ENCODE measurements at regions not wholly inside any gene's neighbourhood (a gene's known extent, or its start where the extent isn't known, plus 50 kb on each side); places are given as distances from the start of the nearest gene placed in this dataset.

DNA sequence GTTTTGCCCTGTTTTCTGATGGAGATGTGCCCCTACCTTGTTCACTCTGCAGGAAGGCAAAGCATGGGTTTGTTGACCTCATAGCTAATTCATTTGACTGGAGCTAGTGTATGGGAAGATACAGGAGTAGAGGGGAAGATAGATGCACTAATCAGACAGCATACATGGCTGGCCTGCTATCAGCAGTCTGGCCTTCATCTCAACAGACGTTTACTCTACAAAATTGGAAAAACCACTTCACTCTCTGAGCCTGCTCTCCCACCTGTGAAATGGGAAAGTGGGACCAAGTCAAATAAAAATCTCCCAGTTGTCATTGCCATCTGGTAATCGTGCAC lies 235.2 kb upstream of the RAB4A start:
- DNase-seq, result no peak

DNA sequence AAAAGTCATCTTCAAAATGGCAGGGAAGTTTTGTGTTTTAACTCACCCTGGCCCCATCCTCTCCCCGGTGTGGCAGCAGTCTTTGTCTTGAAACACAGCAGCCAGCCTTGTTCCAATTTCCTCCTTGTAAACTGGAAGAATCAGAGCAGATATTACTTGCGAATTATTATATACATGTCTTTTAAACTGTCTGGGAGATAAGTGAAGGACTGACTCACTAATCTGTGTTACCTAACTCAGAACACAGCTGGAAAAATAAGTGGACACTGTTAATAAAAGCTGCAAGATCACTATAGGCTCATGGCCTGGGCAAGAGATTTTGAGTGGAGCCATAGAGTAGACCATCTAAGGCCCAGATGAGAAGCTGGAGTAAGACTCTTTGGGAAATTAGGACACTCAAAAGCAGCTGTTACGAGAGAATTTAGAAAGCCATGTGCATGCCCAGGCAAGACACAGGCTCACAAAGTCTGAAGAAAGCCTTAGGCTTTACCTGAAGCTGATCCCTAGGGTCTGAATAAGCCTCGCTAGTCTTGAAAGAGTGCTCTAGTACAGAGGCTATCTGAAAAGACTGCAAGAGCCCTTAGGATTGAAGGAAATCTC lies 233.0 kb upstream of the RAB4A start:
- no peak for DNase-seq

DNA sequence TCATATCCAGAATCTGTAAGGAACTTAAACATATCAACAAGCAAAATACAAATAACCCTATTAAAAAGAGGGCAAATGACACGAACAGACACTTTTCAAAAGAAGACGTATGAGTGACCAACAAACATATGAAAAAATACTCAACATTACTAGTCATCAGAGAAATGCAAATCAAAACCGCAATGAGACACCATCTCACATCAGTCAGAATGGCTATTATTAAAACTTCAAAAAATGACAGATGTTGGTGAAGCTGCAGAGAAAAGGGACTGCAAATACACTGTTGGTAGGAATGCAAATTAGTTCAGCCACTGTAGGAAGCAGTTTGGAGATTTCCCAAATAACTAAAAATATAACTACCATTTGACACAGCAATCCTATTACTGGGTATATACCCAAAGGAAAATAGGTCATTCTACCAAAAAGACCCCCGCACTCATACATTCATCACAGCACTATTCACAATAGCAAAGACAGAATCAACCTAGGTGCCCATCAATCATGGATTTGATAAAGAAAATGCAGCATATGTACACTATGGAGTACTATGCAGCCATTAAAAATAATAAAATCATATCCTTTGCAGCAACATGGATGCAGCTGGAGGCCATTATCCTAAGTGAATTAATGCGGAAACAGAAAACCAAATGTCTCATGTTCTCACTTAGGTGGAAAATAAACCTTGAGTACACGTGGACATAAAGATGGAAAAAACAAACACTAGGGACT lies 230.1 kb upstream of the RAB4A start:
- no peak for DNase-seq

DNA sequence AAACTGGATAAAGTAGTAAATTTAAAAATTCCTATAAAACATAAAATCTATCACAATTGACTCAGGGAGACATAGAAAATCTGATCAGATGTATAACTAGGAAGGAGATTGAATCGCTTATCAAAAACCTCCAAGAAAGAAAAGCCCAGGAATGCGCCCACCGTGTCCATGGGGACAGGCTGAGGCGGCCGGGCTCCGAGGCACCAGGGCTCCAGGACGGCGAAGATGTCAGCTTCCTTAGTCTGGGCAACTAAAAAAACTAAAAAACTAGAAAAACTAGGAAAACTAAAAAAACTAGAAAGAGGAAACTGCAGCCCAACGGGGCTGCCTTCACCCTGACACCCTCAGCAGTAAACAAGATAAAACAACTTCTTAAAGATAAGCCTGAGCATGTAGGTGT lies 229.0 kb upstream of the RAB4A start:
- DNase-seq, result no peak

DNA sequence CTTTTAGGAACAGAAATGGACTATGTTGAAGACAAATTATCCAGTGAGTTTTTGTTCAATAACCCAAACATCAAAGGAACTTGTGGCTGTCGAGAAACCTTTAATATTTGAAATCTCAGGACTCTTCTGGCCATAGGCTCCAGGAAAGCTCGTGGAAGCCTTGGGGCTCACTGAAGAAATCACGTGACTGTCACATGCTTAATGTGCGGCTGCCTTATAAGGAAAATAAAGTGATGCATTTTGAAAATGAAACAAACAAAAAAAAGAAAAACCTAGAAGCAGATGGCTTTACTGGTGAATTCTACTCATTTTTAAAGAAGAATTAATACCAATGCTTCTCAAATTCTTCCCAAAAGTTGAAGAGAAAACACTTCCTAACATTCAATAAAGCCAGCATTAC lies 228.4 kb upstream of the RAB4A start:
- DNase-seq, result no peak

DNA sequence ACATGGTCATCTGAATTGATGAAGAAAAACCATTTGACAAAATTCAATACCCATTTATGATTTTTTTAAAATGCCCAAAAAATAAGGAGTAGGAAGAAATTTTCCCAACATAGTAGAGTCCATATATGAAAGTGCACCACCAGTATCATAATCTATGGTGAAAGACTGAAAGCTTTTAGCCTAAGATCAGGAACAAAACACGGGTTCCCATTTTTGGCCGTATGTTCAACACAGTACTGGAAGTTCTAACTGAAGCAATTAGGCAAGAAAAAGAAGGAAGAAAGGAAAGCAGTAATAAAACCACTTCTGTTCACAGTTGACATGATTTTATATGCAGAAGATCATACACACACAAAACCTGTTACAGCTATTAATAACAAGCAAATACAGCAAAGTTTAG lies 227.8 kb upstream of the RAB4A start:
- no peak for DNase-seq

DNA sequence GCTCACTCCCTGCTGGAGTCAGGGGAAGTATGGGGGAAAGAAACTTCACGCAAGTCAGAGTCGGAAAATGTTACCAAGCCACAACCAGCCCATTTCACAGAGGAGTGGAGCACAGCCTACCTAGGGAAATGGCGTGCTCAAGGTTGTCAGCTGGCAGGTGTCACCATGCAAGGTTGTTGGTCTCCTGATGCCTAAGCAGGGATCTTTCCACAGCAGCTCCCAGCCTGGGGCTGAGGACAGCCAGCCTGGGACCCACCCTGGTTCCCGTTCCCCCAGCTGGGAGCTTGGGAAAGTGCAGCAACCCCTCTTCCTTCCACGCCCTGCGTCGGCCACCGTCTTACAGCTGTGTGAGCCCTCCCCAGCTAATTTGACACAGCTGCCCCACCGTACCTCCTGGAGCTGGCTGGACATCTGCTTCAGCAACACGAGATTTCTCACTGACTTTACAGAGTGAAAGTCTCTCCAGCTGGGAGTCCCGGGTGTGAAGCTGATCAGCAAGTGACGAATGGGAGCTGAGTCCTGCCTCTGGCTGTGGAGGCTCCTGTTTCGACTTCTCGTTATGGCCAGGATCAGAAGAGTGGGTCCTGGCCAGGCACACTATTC lies 224.6 kb upstream of the RAB4A start:
- no peak for DNase-seq

DNA sequence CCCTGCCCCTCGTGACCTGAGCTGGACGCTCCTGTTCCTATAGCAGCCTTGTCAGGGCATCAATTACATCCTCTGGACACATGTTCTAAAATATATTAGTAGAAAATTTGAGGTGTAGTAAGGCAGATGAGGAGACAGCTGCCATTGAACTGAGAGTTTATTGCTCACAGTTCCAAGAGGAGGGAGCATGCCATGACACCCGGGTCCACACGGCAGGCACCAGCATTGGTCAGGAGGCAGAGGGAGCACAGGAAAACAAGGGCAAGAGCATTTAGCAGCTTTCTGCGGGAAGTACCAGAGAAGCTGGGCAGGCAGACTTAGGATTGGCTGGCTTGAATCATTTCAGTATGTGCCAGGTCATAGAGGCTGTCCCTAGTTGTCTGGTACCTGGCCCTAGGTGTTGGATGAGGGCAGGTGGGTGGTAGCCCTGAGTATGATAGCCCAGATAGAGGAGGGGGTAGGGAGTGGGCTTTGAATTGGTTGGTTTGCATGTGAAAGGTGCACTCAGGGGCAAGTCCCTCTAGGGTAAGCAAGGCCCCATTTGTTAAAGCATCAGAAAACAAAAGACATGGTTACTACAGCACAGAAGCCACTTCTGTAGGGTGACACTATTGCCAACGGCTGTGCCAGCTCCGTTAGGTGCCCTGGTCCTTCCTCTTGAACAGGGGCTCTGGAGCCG lies 223.6 kb upstream of the RAB4A start:
- no peak for DNase-seq

DNA sequence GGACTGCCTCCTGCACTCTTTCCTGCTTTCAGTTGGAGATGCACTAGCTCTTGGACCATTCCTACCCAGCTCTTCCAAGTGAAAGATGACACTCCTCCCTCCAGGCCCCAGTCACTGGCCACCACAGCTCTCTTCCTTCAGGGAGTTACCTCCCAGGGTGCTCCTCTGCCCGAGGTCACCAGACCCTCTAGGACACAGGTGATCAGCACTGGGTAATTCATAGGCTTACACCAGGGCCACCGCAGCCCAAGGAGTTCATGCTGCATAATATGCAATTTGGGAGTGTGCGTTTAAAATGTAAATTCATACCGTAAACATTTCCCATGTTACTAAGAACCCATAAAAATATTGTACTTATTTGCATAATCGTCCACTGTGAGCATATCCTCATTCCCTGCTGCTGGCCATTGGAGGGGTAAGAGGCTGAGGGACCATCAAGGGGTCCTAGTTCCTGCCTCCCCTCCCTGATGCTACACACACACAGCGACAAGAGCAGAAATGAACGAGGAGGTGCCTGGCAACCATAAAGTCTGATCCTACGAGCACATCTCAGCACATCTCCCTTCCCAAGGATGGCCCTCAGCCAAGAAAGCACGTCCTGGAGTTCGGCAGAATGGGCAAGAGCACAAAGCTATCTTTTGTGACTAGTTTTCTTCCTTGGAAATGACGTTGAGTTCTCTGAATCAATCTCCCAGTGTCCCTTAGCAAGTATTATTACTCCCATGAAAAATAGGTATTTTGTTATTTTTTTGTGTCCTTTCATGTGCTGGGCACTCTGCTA lies 222.9 kb upstream of the RAB4A start:
- DNase-seq, result no peak

DNA sequence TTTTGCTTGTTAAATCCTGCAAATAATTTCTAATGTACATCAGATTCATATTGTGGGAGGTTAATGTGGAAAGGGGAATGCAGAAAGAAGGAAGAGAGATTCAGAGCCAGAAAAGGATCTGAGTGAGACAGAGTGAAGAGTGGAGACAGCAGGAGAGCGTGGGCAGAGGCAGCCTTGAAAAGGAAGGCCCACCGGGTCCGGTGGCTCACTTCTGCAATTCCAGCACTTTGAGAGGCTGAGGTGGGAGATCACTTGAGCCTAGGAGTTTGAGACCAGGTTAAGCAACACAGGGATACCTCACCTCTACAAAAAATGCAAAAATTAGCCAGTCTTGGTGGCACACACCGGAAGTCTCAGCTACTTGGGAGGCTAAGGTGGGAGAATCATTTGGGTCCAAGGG lies 222.0 kb upstream of the RAB4A start:
- DNase-seq, result no peak

DNA sequence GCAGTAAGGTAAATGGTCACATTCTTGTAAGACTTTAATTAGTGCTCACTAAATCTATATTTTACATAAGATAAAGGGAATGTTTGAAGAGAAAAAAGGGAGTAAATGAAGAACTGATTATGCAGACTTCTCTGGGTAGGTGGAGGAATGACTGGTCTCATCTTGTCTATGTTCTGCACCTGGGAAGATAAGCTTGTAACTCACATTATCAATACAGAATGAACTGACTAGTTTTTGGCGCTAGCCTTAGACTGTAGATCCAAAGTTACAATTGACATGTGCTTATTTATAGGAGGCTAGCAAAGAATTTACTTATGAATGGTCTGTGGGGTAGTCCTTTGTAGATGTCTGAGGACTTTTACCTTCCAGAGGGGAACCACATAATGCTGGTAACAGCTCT lies 214.9 kb upstream of the RAB4A start:
- DNase-seq, result no peak

DNA sequence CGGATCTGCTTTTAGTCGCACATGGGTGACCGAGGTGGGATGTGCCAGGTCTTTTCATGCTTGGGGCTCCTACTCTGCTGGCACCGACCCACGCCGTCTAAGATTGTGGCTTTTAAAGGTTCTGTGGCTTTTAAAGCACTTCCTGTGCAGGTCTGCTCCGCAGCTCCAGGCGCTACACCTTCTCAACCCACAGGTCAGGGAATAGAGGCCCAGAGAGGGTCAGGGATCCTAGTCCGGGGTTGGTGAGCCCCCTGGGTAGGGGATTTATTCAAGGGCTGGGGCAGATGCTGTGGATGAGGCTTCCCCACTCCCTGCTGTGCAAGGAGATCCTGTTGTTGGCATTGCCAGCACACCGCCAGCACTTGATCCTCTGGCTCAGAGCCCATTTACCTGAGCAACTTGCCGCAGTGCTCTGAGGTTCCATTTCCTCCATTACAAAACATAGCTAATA lies 212.8 kb upstream of the RAB4A start:
- DNase-seq, result no peak

DNA sequence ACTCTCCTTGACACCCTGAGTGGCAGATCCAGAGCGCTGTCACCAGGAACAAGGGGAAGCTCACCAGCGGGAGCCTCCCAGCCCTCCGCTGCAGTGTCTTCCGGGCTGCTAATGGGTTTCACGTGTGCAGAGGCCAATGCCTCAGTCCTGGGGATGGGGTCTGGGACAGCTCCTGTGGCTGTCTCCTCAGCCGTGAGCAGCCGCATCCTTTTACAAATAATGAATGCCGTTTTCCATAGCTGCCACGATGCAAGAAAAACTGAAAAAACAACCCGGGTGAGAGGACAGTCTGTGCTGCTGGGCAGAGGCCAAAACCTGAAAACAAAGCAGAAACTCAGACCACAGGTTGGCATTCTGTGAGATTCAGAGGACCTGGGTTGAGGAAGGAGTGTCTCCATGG lies 212.2 kb upstream of the RAB4A start:
- no peak for DNase-seq

DNA sequence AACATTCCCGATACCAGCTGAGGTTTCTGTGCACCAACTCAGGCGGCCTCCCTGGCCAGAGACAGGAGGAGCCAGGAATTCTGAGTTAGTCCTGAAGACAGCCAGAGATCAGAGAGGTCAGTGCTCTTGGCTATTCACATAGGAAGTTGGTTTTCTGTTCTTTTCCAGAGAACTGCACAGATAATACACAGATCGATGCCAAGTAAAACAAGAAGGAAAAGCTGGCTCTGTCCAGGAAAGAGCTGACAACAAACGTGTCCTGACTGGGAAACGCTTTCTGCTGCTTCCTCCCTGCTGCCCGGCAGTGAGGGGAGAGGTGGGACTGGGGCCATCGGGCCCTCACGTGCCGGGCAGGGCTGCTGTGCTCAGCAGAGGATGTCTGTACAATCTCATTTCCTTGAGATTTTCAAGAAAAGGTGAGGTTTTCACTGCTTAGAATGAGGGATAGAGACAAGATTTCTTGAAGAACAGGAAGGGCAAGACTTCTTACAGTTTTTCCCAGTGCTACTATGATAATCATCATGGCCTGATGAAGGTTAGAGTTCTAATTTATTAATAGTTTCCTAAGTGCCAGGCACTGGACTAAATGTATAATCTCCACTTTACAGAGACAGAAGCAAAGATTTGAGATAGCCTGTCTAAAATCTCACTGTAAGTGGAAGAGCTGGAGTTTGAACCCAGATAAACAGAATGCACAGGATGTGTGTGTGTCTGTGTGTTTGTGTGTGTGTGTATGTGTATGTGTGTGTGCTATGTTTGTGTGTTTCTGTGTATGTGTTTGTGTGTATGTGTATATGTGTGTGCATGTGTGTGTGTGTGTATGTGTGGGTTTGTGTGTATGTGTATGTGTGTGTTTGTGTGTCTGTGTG lies 211.0 kb upstream of the RAB4A start:
- DNase-seq, result no peak

DNA sequence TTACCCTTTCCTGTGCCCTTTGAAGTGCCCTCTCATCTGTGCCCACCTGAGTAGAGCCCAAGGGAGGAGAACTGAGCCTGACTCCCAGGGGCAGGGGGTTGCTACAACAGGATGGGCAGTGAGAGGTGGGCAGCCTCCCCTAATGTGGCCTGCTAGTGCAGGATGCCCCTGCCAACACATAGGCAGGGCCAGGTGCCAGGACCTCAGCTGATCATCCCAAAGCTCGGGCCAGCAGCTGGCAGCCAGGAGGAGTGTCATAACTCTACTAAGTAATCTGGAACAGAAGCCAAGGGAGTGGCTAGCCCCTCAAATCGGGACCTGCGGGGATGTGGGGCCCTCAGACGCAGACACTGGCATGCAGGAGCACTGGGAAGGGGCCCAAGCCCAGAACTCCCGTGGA lies 208.8 kb upstream of the RAB4A start:
- no peak for DNase-seq

DNA sequence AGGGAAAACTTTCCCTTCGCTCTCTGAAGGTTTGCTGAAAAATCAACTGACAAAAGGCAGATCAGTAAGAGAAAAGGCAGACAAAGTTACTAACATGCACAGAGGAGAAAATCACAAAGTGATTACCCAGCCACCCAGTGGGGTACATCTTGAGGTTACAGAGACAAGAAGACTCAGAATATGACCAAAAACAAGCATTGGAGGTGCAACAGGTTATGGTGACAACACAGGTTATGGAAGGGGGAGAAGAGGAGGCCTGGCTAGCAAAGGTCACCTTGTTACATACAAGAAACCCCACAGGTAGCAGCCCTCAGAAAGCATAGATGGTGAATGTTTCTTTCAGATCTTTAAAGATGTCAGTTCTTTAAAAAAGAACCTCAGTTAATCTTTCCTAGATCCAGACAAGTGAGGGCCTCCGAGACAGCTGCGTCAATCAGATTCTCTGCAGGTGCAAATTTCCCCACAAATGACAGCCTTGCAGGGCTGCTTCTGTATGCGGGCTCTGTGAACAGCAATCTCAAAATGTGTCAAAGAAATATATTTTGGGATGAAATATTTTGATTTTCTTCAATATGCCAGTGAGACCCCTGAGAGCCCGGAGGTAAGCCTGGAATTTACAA lies 207.6 kb upstream of the RAB4A start:
- DNase-seq, result no peak

DNA sequence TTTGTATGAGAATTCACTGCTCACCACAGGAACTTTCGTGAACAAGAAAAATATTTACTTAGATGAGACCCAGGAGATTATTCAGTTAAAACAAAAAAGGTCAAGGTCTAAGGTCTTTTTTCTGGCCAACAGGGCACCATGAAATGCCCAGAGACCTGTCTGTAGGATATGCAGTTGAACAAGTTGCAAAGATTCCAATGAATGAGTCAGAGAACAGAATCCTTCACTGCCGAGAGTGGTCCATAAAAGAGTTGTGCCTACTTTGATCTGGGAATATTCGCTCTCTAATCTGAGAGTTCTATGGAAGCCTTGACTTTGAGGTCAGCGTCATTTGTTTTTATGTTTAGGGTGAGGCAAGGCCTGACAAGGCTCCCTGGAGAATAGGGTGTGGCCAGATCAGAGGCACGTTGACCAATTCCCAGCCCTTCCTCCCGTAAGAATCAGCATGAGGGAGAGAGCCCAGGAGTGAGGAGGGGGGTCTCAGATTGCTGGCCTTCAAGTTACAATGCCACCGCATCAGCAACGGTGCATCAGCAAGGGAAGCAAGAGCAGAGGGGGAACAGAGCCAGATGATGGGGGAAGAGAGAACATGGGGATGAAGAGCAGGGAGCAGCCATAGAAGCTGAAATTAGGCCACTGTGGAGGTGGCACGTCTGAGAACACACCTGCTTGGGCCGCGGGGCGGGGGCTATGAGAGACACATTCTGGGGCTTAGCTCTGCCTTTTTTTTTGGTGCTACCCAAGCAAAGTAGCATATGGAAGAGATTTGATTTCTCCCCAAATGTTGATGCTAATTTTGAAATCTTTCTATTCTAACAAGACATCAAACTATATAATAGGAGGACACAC lies 206.4 kb upstream of the RAB4A start:
- DNase-seq, result no peak

DNA sequence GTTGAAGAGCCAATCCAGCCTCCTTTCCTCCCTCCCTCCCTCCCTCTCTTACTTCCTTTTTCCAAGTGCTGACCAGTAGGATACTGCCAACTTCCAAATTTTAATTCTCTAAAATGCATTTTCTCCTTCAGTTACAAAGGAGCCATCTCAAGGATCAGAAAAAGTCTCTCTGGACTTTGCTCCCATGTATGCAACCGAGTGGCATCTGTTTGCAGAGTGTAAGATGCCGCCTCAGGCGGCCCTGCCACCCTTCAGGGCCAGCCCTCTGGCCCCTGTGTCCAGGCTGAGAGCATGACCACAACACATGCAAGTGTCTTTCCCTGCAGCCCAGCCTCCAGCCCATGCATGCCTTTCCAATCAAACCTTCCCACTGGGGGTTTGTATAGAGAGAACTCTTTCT lies 205.3 kb upstream of the RAB4A start:
- no peak for DNase-seq

DNA sequence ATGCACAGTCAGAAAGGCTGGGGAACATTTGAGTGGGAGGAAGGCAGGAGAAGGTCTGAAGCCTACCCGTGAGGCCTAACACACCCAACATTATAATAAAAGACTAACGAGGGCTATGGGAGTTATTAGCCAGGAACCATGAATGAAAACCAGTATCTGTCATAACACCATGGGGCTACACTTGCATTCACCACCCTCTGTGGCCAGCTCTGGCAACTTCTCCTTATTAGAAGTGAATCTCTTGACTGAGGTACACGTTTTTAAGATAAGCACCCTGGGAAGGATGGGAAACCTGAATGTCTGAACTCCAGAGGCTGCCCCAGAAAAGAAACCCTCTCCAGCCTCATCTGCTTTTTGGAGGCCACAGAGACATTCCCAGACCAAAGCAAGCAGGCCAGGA lies 204.3 kb upstream of the RAB4A start:
- DNase-seq, result no peak

DNA sequence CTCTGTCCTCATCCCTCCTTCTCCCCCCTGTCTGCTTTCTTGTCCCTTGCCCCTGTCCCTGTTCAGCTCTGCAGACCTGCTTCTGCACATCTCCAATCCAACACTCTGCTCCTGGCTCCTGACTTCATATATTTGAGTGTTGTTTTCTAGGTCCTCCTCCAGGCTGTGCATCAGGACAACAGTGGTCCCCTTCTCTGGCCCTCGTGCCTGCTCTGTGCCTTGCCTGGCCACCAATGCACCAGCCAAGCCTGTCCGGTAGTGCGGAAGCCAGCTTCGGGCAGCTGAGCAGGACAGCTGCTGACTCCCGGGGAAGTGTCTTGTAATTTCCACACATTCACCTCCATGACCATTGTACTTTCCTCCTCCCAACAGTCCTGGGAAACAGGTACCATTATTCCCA lies 203.4 kb upstream of the RAB4A start:
- DNase-seq, result no peak
